ENCODE measurements at regions not wholly inside any gene's neighbourhood (a gene's known extent, or its start where the extent isn't known, plus 50 kb on each side); places are given as distances from the start of the nearest gene placed in this dataset.

DNA sequence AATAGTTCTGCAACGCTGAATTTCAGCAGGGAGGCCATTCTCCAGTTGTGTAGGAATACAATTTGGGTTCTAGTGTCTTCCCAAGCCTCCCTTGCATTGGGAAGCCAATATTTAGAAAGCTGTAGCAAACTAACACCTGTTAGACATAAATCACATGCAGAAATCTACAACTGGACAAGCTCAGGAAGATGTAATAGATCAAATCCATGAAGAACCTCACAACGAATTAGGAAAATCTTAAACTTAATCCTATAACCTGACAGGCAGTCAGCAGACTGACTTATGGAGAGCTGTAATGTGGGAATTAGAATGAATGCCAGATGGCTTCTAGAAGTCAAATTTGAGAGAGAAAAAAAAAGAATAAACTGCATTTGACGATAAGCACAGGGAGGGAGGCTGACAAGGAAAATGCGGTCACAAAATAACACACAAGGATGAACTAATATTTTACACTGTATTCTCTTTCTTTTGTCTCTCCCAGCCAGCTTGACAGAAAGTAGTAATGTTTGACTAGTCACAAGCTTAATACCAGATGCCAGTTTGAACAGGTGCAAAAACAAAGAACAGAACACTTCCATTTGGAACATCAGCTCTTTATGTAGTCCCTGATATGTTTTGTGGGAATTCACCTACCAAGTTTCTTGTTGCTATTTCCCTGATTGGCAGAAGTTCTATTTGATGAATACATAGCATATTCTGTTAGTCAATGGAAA is 50.8 kb upstream of the FANCL start:
- Mint-ChIP-seq H3K9me3 (no peaks in the 10 kb centered on the region), H3K27ac (no peak overlapping the region), H3K36me3 (no peaks in the 10 kb centered on the region), H3K27me3 (peaks cover 13 to 30% (median 18%) of the 10 kb centered on the region in 3 donors), H3K4me1 (no peaks in the 10 kb centered on the region), H3K4me3 (no peak overlapping the region)
- ATAC-seq (ENCODE audit: low read depth in 2 of 2) = no peak
- no peak for DNase-seq

Measured in naive B cell (primary cell).